ENCODE measurements at regions not wholly inside any gene's neighbourhood (a gene's known extent, or its start where the extent isn't known, plus 50 kb on each side); places are given as distances from the start of the nearest gene placed in this dataset.

GRCh38 chr16:11446566-11447119 lies 101.4 kb downstream of the RMI2 start:
- Histone ChIP-seq H3K36me3 (ENCODE audit: insufficient read depth) (no peaks in the 10 kb centered on the region), H3K4me3 (IDR thresholded peaks at IDR 0.05; ENCODE audit: insufficient read depth, low read depth, low read length) (no peak overlapping the region), H3K27me3 (ENCODE audit: insufficient read depth, low read depth) (no peaks in the 10 kb centered on the region), H3K4me1 (ENCODE audit: low read depth, poor library complexity, severe bottlenecking) (no peaks in the 10 kb centered on the region), H3K4me2 (no peak overlapping the region), H3K27ac (no peak overlapping the region), H2AFZ (ENCODE audit: low read depth) (no peak overlapping the region), H3K9ac (no peak overlapping the region), H3K79me2 (ENCODE audit: insufficient read depth, low read depth) (no peaks in the 10 kb centered on the region), H4K20me1 (ENCODE audit: insufficient read depth) (no peaks in the 10 kb centered on the region)
- no peak for TF ChIP-seq CTCF (conservative IDR thresholded peaks at IDR 0.05; ENCODE audit: low read depth, low read length)

GRCh38 chr16:11447272-11447671 lies 102.0 kb downstream of the RMI2 start:
- TF ChIP-seq CTCF (conservative IDR thresholded peaks at IDR 0.05; ENCODE audit: low read depth, low read length), result no peak
- no peaks in the 10 kb centered on the region for H3K79me2 ChIP-seq (ENCODE audit: insufficient read depth, low read depth)
- H3K4me1 ChIP-seq (ENCODE audit: low read depth, poor library complexity, severe bottlenecking), result no peaks in the 10 kb centered on the region
- no peaks in the 10 kb centered on the region for H3K27me3 ChIP-seq (ENCODE audit: insufficient read depth, low read depth)
- no peaks in the 10 kb centered on the region for H4K20me1 ChIP-seq (ENCODE audit: insufficient read depth)
- no peak overlapping the region for H3K4me2 ChIP-seq
- no peak overlapping the region for H3K4me3 ChIP-seq (IDR thresholded peaks at IDR 0.05; ENCODE audit: insufficient read depth, low read depth, low read length)
- H3K36me3 ChIP-seq (ENCODE audit: insufficient read depth), result no peaks in the 10 kb centered on the region
- H3K27ac ChIP-seq, result no peak overlapping the region
- no peak overlapping the region for H3K9ac ChIP-seq
- no peak overlapping the region for H2AFZ ChIP-seq (ENCODE audit: low read depth)

GRCh38 chr16:11447836-11448235 lies 102.6 kb downstream of the RMI2 start:
- Histone ChIP-seq H2AFZ (ENCODE audit: low read depth) (no peak overlapping the region), H3K36me3 (ENCODE audit: insufficient read depth) (no peaks in the 10 kb centered on the region), H3K4me3 (IDR thresholded peaks at IDR 0.05; ENCODE audit: insufficient read depth, low read depth, low read length) (no peak overlapping the region), H3K9ac (no peak overlapping the region), H3K4me2 (no peak overlapping the region), H3K79me2 (ENCODE audit: insufficient read depth, low read depth) (no peaks in the 10 kb centered on the region), H3K27ac (no peak overlapping the region), H4K20me1 (ENCODE audit: insufficient read depth) (no peaks in the 10 kb centered on the region), H3K27me3 (ENCODE audit: insufficient read depth, low read depth) (no peaks in the 10 kb centered on the region), H3K4me1 (ENCODE audit: low read depth, poor library complexity, severe bottlenecking) (no peaks in the 10 kb centered on the region)
- TF ChIP-seq CTCF (conservative IDR thresholded peaks at IDR 0.05; ENCODE audit: low read depth, low read length), result no peak

- H2AFZ ChIP-seq (ENCODE audit: low read depth), result no peak overlapping the region
- no peak overlapping the region for H3K4me2 ChIP-seq
- no peak overlapping the region for H3K4me3 ChIP-seq (IDR thresholded peaks at IDR 0.05; ENCODE audit: insufficient read depth, low read depth, low read length)
- TF ChIP-seq CTCF (conservative IDR thresholded peaks at IDR 0.05; ENCODE audit: low read depth, low read length), result no peak
- H3K27ac ChIP-seq, result no peak overlapping the region
- H3K4me1 ChIP-seq (ENCODE audit: low read depth, poor library complexity, severe bottlenecking), result no peaks in the 10 kb centered on the region
- no peak overlapping the region for H3K9ac ChIP-seq
- no peaks in the 10 kb centered on the region for H4K20me1 ChIP-seq (ENCODE audit: insufficient read depth)
- H3K79me2 ChIP-seq (ENCODE audit: insufficient read depth, low read depth), result no peaks in the 10 kb centered on the region
- no peaks in the 10 kb centered on the region for H3K36me3 ChIP-seq (ENCODE audit: insufficient read depth)
- no peaks in the 10 kb centered on the region for H3K27me3 ChIP-seq (ENCODE audit: insufficient read depth, low read depth)
Measured at GRCh38 chr16:11448796-11449416, 103.6 kb downstream of the RMI2 start.
